Limb (tissue), 2 donors: ENCODE measurements at regions not wholly inside any gene's neighbourhood (a gene's known extent, or its start where the extent isn't known, plus 50 kb on each side); places are given as distances from the start of the nearest gene placed in this dataset.
A peak's percentile ranks its signal among the peaks of the same experiment; 100 is the strongest.
"Not testable (repeated sequence)": the region's sequence is repeated elsewhere in the genome, so short reads cannot be mapped to it uniquely, and the experiment has no call there.

Experiments used
- DNase-seq, 2 donors: peaks; one replicate each; pipeline ENCODE4 v3.0.0-alpha.2; 2016; ENCODE audit errors: extremely low spot score in 2 of 2

DNA sequence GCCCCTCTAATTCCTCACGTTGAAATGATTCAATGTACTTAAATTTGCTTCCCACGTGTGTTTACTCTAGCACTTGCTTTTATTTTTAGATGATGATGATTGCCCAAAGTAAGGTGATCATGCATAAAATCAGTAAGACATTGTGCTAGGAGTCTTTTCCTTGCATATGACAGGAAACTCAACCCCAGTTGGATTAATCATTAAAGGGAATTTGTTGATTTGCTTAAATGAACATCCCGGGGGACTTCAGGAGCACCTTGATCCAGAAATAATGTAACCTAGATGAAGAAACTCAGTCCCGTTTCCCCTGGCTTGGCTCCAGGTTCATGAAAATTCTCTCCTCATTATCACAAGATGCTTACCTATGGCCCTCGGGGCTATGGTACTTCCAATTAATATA lies 106.1 kb upstream of the STC2 start:
- no peak for DNase-seq

DNA sequence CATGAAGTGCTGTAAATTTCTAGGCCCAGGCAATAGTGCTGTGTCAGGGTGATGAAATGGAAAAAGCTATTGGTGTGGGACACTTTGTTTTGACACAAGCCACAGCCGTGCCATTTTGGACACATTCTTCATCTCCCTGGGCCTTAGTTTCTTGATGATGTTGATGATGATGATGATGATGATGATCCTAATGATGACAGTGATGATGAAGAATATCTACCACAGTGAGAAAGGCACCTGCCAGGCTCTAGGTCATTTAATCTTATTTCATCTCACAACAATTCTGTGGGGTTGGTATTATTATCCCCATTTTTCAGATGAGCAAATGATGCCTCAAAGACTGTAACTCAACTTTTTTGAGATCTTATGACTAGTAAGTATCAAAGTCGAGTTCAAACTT lies 102.2 kb upstream of the STC2 start:
- DNase-seq, result no peak

DNA sequence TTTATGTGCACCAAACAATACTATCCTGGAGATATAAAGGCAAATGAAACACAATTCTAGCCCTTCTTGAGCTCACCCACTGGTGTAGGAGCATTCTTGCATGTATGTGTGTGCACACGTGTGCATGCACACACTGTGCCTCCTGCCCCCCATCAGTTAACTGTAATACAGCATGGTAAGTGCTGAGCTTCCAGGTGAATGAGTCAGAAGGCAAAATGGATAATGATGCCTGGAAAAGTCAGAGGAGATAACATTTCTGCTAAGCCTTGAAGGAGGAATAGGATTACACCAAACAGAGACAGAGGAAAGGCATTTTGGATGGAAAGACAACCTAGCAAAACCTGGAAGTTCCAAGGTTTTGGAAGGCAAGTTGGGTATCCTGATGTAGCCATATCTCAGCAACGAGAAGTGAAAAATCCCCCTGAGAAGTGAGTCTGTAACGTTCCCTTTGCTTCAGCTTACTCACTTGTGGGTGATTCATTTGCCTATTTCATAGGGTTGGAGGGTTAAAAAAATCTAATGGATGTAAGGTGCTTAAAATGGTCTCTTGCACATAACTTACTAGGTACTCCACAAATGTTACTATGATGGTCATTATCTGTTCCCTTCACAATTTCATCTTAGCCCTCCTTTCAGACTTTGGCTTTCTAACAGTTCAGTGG lies 101.4 kb upstream of the STC2 start:
- no peak for DNase-seq

DNA sequence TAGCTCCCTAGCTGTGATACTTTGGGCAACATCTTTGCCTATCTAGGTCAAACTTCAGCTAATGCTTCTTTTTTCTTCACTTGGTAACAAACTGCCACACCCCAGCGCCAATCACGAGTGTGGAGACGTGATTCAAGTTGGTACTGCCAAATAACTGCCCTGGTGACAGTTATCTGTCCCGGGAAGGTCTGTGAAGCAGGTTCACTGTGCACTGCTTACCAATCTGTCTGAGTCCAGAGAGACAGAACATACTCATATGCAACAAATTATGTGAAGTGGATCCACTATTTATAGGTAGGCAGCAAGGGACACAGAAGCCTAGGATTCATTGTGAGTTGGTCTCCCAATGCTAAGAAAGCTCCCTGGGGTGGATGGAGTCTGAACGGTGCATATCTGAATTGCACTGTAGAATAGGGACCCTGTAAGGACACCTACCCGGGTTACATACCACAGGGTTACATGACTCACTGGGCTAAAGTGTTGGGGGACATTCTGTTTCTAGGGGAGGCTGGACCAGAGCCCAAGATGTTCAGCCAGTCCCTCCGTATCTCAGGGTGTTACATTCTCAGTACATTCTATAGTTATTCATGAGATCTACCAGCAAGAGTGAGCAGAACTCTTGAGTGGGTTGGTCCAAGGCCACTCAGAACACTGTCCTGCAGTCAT lies 95.4 kb upstream of the STC2 start:
- no peak for DNase-seq

DNA sequence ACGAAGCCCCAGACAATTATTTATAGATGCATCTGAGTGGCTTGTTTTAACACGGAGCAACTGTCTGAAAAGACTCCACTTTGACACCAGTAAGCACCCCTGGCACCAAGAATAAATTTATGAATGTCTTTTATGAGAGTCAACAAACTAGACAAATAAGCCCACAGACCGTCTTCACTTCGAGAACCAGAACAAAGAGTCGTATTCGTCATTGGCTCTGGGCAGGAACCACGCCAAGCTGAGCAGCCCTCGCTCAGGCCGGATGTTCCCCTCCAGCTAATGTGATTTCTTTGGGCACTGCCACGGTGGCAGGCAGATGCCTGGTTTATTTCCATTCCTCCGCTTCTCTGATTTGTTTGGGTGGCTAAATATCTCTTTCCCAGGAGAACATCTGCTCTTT lies 91.9 kb upstream of the STC2 start:
- DNase-seq, result no peak

DNA sequence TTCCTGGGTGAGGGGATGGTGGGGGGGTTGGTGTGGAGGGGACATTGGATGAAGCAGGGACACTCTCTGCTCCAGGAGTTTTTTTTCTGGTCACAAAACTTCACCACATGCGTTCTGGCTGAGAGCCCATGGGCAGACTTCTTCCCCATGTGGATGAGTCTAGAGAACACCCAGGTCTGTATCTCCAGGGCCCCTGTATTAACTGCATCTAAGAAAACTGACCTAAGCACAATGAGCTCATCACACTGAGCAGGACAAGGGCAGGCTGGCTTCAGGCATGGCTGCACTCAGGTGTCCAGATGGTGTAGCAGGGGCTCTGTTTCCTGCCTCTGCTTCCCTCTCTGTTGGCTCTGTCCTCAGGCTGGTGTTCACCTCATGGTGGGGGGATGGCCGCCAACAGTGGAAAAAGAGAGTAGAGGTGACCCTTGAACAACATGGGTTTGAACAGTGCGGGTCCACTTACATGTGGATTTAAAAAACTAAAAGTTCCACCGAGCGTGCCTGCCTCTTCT lies 85.3 kb upstream of the STC2 start:
- no peak for DNase-seq

DNA sequence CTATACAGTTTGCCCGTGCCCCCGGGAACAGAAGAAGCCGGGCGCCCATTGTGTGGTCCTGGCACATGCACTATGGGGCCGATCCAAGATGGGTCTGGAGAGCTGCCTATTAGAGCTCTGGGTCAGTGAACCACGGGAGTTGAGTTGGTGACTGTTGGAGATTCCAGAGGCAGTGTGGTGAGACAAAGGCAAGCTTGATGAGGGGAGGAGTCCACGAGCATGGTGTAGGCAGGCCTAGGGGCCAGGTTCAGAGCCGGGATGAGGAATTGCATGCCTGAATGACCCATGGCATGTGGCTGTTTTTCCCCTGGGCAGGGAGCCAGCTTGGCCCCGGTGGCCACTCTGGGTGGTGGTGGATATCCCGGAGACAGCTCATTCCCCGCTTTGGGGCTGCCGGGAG lies 84.4 kb upstream of the STC2 start:
- DNase-seq, result no peak

DNA sequence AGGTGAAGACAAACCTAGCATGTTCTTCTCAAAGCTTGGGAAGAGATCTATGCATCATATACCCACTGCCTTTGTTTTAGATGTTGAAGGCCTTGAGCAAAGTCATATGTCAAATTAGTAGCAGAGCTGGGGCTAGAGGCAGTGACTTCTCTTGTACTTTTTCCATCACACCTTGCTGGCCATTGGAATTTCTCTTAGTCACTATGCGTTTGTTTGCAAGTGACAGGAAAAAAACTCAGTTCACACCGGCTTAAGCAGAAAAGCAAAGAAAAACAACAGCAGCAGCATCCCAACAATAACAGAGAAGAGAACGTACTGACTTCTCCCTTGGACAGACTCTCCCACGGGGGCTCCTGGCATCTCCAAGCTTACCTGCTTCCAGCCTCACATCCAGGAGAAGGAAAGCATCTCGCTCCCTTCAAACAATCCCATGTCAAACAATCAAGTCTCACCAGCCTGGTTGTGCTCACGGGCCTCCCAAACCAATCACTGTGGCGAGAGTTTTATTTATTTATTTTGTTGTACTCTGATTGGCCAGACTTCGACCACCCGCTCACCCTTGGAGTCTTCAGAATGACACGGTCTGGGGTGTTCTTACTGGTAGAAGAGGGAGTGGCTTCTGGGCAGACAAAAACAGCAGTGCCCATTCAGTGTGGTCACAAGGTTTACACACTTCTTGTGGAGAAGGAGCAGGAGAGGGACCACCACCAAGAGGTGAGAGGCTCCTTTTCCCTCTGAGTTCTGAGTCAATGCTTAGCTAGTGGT lies 83.8 kb upstream of the STC2 start:
- no peak for DNase-seq

DNA sequence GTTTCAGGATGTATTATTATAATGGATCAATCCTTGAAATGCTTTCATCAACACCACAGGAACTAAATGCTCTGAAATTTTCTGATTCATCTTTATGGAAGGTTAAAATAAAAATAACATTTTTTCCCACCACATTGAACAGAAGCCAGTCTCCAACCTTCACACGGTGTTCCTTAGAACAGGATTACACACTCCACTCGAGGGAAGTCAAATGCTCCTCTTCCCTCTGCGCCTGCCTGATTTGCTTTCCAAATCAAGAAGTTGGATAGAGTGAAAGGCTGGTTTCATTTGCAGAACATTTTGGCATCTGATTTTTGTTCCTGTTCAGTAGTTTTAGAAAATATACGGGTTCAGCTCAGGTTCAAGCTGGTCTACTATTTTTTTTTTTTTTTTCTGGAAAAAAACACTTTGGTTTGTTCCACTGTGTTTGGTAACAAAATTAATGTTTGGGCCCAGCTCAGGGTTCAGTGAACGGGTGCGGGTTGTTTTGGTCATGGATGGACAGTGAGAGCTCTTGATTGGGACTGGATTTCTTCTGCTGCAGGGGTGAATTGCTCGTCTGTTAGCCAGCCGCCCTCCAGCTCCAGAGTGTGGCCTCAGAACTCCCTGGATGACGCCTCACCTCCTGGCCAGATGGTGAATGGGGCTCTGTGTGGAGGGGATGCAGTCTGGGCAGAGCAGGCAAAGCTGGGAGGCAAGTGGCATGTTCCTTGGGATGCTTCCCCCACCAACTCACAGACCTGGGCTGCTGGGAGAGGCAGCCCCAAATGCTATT lies 82.4 kb upstream of the STC2 start:
- DNase-seq, result no peak

DNA sequence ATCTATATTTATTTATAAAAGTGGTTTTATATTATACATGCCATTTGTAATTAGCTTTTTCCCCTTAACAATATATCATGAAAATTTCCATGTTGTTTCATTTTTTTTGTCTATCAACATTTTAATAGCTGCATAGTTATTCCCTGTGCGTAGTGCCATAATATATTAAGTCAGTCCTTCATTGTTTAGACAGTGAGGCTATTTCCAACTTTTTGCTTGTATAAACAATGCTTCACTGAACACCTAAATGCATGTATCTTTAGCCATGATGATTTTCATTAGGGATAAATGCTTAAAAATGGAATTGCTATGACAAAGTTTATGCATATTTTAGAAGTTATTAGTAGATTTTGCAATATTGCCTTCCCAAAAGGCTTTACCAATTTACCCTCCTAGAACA lies 80.7 kb upstream of the STC2 start:
- DNase-seq, result no peak

DNA sequence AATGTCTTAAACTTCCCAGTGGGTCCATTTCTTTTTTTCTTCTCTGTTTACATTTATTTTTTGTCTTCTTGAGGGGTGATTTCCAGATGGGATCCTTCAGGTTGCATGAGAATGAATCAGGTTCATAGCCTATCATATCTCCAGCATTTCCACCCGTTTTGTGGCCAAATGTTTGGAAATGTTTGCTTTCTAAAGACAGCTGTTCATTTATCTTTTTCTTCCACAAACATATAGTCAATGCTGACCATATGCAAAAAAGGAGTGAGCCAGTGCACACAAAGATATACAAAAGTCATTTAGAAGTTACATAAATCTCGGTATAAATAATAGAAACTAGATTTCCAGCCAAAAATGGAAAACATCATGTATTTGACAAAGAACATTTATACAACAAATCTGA lies 71.6 kb upstream of the STC2 start:
- DNase-seq, result no peak

DNA sequence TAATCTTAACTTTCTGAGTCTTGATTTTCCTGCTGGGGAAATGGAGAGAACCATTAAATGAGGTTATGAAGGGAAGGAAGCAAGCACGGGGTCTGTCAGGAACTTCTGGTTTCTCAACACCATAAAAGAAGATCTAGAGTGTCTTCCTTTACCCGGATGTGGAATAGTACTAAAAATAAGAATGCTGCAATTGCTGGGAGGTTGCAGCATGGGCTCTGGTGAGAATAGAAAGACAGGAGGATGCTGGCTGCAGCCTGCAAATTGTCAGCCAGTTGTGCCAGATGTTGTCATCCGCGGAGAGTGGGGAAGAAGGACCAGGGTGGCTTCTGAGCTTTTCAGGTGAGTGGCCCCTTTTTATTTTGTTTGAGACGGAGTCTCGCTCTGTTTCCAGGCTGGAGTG lies 69.3 kb upstream of the STC2 start:
- DNase-seq, result no peak

DNA sequence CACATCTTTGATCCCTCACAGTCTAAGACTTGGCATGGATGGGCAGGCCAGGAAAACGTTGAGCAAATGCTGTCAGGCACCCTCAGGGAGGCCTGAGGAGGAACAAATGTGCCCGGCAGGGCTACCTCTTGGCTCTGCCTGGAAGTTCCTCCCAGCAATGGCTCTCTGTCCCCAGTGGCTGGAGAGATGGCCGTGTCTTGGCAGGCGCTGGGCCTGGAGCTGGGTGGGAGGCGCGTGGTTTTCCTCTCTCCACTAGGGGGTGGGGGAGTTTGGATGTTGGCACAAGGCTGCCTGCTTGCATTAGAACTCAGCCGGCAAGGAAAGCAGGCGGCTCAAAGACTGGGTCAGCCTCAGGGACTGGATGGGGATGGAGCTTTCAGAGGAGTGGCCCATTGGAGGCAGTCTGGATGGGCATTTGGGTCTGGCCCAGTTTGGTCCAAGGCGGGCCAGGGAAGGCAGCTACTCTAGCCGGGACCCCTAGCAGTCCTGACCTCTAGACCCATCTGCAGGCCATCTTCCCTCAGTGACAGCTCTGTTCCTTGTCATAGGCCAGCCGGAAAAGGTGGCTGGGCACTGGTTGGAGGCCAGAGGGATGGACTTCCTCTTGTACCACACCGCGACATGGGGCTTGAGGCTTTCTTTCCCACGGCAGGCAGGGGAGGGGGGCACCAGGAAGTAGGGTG lies 68.2 kb upstream of the STC2 start:
- peak in 1 of 2 donors; percentile 38 for DNase-seq

DNA sequence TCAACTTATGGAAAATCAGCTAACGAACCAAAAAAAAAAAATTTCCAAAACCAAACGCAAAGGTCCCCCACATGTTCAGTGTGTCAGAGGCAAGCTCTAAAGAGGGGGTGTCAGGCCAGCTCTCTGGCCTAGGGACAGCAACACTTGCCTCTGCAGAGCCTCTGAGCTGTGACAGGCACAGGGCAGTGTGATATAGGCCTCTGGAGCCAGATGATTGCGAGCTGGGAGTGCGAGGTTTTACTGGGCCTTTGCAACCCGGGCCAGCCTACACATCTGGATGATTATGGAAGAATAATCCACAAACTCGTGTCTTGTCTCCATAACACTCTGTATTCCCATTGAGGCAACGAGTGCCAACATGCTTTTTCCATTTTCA lies 67.7 kb upstream of the STC2 start:
- no peak for DNase-seq

DNA sequence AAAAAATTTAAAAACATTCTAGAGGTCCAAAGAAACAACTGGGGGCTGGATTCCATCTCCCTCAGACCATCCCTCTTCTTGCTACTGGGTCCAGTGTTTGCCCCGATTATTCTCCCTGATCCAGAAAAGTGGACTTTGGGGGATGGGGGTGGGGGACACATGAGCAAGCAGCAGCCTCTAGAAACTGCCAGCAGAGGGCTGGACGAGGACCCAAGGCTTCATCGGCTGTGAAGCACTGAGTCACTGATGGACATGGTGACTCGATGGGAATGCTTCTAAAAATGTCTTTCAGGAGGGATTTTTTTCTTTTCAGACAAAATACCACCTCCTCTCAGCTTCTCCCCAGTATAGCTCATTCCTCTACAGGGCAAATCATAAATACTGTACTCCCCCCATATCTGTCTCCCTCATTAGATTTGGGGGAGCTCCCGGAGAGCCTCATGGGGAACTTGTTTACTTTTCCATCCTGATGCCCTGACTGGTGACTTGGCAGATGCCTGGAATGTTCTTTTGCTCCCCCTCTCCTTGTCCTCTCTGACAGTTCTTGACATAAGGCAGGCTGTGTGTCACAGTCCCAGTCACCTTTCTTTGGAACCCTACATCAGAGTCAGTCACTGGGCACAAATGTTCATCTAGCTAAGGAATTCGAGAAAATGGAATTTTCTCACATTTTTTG lies 67.2 kb upstream of the STC2 start:
- DNase-seq, result no peak

DNA sequence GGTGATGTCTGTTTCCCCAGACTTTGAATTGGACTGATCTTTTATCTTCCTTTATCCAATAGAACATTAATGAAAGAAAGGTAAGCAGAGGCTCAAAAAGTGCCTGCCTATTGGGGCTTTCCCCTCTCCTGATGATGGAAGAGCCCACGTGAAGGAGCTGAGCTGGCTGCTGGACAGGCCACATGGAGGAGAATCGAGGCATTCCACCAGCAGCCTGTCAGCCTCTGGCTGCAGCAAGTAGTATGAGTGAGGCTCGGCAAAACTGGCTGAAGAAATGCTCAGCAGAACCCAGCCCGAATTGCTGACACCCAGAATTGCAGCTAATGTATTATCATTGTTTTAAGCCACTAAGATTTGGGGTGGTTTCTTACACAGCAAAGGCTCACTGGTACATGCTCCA lies 66.5 kb upstream of the STC2 start:
- no peak for DNase-seq

DNA sequence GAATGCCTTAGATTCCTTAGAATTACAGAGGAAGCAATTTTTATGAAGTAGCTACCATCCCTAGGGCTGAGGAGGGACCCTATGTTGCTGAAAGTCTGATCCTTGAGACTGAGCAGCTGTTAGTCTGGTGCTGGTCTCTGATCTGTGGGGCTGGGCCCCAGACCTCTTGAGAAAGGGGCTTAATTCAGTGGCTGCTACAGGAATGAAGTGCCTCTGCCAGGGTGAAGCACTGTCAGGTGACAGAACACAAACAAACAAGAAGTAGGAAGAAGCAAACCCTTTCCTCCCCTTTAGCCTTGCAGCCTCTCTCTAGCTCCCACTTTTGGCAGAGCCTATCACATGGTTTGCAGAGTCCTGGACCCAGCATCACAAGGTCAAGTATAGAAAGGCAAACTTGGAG lies 64.0 kb upstream of the STC2 start:
- DNase-seq, result no peak

DNA sequence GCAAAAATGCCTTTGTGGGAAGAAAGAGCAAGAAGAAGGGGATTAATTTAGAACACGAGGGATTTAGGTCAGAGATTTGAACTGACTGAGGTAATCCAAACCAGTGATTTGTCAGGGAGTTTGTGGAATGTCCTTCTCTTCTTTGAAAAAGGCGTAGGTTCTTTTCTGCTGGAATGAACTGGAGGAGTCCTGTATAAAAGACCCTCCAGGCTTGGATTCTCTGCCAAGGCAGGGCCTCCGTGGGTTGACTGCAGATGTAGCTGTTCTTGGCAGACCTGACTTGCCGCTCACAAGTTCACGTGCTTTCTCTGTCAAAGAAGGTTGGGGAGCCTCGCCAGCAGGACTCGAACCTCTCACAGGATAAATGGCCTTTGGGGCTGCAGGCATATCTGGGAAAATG lies 62.8 kb upstream of the STC2 start:
- peak in 1 of 2 donors; percentile 39 for DNase-seq

DNA sequence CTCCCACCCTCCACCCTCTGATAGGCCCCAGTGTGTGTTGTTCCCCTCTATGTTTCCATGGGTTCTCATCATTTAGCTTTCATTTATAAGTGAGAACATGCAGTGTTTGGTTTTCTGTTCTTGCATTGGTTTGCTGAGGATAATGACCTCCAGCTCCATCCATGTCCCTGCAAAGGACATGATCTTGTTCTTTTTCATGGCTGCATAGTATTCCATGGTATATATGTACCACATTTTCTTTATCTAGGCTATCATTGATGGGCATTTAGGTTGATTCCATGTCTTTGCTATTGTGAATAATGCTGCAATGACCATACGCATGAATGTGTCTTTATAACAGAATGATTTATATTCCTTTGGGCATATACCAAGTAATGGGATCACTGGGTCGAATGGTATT lies 59.1 kb upstream of the STC2 start:
- not testable (repeated sequence) for DNase-seq

DNA sequence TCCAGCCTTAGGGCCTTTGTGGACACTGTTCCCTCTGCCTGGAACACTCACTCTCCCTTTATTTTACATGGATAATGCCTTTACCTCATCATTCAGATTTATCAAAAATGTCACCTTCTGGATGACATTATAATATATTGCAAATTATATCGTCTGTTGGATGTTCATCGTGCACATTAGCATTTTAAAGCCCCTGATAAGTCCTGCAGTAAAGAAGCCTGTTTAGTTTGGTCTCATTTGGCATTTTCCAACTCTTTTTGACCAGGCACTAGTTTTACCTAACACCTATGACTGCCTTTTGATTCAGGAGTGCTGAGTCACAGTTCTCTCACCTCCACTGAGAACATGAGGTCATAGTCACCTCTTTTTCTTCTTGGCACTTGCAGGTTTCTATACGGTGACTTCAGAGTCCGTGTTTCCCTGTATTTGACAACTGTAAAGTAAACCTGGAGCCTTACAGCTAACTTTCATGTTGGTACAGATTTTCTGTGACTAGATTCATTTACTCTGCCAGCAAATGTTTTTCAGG lies 57.7 kb upstream of the STC2 start:
- DNase-seq, result no peak

DNA sequence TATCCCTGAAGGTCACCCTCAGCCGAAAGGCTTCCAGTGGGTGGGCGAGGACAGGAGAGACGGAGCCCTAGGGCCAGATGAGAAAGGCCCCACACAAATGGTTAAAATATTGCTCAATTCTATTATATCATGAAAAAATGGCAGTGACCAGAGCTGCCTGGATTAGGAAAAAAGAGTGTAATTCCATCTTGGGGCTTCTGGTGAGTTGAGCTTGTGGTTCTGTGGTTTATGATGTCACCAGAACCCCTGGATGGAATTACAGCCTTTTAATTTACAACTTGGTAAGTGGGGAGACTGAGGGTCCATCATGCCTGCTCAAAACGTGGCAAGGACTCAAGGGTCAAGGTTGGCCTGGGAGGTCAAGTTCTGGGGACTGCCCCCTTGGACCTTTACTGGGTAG lies 55.5 kb upstream of the STC2 start:
- no peak for DNase-seq
